B cell (primary cell): ENCODE measurements at regions not wholly inside any gene's neighbourhood (a gene's known extent, or its start where the extent isn't known, plus 50 kb on each side); places are given as distances from the start of the nearest gene placed in this dataset.

Experiments
- ATAC-seq: fragments of 200-7000 bp; cut with Tn5 transposase; one replicate; pipeline ENCODE4 v1.10.0; 2021; ENCODE audit warnings: low read depth, mild to moderate bottlenecking, moderate number of reproducible peaks, moderate library complexity
- CTCF ChIA-PET: fragments of 350-600 bp; sonication (Branson Sonifier 250); formaldehyde crosslinking; loops from one replicate; lab custom pipeline; 2021; ENCODE audit warnings: antibody characterized with exemption, inconsistent platforms; lab: Charles Lee
- POLR2A ChIA-PET: fragments of 350-600 bp; sonication (Branson Sonifier 250); formaldehyde crosslinking; loops from one replicate; lab custom pipeline; 2021; ENCODE audit warnings: antibody characterized with exemption; lab: Charles Lee
- DNase-seq: peaks from one replicate; pipeline ENCODE4 v3.0.0; 2013
- H2AFZ ChIP-seq: 2 replicates; pipeline ENCODE4 v1.6.1; 2012; ENCODE audit warnings: mild to moderate bottlenecking, low read depth, low read length; ENCODE audit not compliant: insufficient read depth, poor library complexity, severe bottlenecking
- H3K27ac ChIP-seq, 2 donors: 1 replicate in 1 of 2; 2 replicates in 1 of 2; pipeline ENCODE4 v1.5.1; 2012 to 2013; ENCODE audit warnings: low read length in 2 of 2, mild to moderate bottlenecking in 2 of 2, moderate library complexity in 1 of 2
- H3K27me3 ChIP-seq, 4 experiments: fragments of 200-600 bp in 1 of 4; sonication (generic) in 1 of 4; replicated peaks in 1 of 4; 1 replicate in 2 of 4; 2 replicates in 2 of 4; pipeline versions ENCODE4 v1.6.1 to v1.7.0; 2013 to 2016; ENCODE audit warnings: low read length in 3 of 4, mild to moderate bottlenecking in 2 of 4, mixed read lengths in 1 of 4, moderate library complexity in 1 of 4; ENCODE audit not compliant: insufficient read depth in 4 of 4, control insufficient read depth in 3 of 4; ENCODE audit errors: control extremely low read depth in 1 of 4
- H3K36me3 ChIP-seq, 2 experiments: replicated peaks in 1 of 2; 1 replicate in 1 of 2; 2 replicates in 1 of 2; pipeline versions ENCODE4 v1.6.1 to v1.7.1; 2013; ENCODE audit warnings: low read length in 1 of 2; ENCODE audit not compliant: insufficient read depth in 2 of 2, control insufficient read depth in 1 of 2; ENCODE audit errors: control extremely low read depth in 1 of 2, extremely low read depth in 1 of 2
- H3K4me1 ChIP-seq, 2 donors: fragments of 200-600 bp in 1 of 2; sonication (generic) in 1 of 2; 1 replicate in 1 of 2; 2 replicates in 1 of 2; pipeline versions ENCODE4 v1.5.1 to v1.6.1; 2013 to 2017; ENCODE audit warnings: low read length in 2 of 2; ENCODE audit not compliant: control insufficient read depth in 2 of 2, insufficient read depth in 2 of 2
- H3K4me2 ChIP-seq: replicated peaks from 2 replicates; pipeline ENCODE3; 2012; ENCODE audit warnings: mild to moderate bottlenecking, low read depth, low read length; ENCODE audit not compliant: poor library complexity, severe bottlenecking
- H3K4me3 ChIP-seq, 5 experiments: fragments of 200-600 bp in 1 of 5; sonication (generic) in 1 of 5; 1 replicate in 3 of 5; 2 replicates in 2 of 5; pipeline versions ENCODE4 v1.5.1 to v1.7.0; 2011 to 2016; ENCODE audit warnings: low read length in 4 of 5, mild to moderate bottlenecking in 4 of 5, low read depth in 2 of 5, control low read depth in 1 of 5, moderate library complexity in 1 of 5; ENCODE audit not compliant: insufficient read depth in 1 of 5; ENCODE audit errors: control extremely low read depth in 1 of 5, extremely low read depth in 1 of 5
- H3K79me2 ChIP-seq: fragments of 200-600 bp; sonication (generic); one replicate; pipeline ENCODE4 v1.6.0; 2016; ENCODE audit warnings: low read length; ENCODE audit not compliant: control insufficient read depth, insufficient read depth
- H3K9ac ChIP-seq: fragments of 200-600 bp; sonication (generic); 2 replicates; pipeline ENCODE4 v1.6.1; 2017; ENCODE audit warnings: mild to moderate bottlenecking, low read length, moderate library complexity
- H3K9me3 ChIP-seq, 3 donors: one replicate each; pipeline versions ENCODE4 v1.6.1 to v1.7.1; 2013; ENCODE audit warnings: low read length in 2 of 3; ENCODE audit not compliant: control insufficient read depth in 2 of 3, insufficient read depth in 1 of 3; ENCODE audit errors: control extremely low read depth in 1 of 3
- H4K20me1 ChIP-seq: 2 replicates; pipeline ENCODE4 v1.6.0; 2012; ENCODE audit warnings: mild to moderate bottlenecking, low read length; ENCODE audit not compliant: insufficient read depth, control insufficient read depth, poor library complexity, severe bottlenecking
- H3K27ac Mint-ChIP-seq: one replicate; pipeline ENCODE4 v1.8.0; 2021; ENCODE audit warnings: mixed read lengths
- H3K27me3 Mint-ChIP-seq: one replicate; pipeline ENCODE4 v1.8.0; 2021; ENCODE audit warnings: mixed read lengths
- H3K4me1 Mint-ChIP-seq: one replicate; pipeline ENCODE4 v1.8.0; 2021; ENCODE audit warnings: mixed read lengths
- H3K4me3 Mint-ChIP-seq: one replicate; pipeline ENCODE4 v1.8.0; 2021; ENCODE audit warnings: mixed read lengths
- H3K9me3 Mint-ChIP-seq: one replicate; pipeline ENCODE4 v1.8.0; 2022; ENCODE audit warnings: mixed read lengths; ENCODE audit not compliant: insufficient read depth
- CTCF ChIP-seq: fragments of 200-600 bp; IDR thresholded peaks from one replicate; pipeline ENCODE4 v1.8.0; 2022; ENCODE audit warnings: antibody characterized with exemption, mild to moderate bottlenecking
- EZH2 ChIP-seq: IDR thresholded peaks from 2 replicates; pipeline ENCODE4 v1.6.1; 2012; ENCODE audit warnings: borderline replicate concordance, low read depth, mild to moderate bottlenecking, moderate library complexity, low read length; ENCODE audit not compliant: insufficient read depth, poor library complexity, severe bottlenecking
- WGBS: methylation state at CpG from one replicate; pipeline ENCODE4 v1.1.5; 2013; ENCODE audit warnings: missing lambda C conversion rate; ENCODE audit not compliant: insufficient coverage; 5-methylcytosine and 5-hydroxymethylcytosine counted together
- intact Hi-C: fragments of 100-400 bp; cut with micrococcal nuclease; formaldehyde crosslinking; loops from one replicate; pipeline ENCODE4 v1.10.0; 2022

- H3K9ac ChIP-seq: no peak overlapping the region
- ATAC-seq: no peak
- Mint-ChIP-seq H3K4me3 (no peak overlapping the region), H3K9me3 (no peaks in the 10 kb centered on the region), H3K27ac (no peak overlapping the region), H3K27me3 (no peaks in the 10 kb centered on the region), H3K4me1 (no peaks in the 10 kb centered on the region)
- DNase-seq: no peak
- POLR2A ChIA-PET: no interaction called here
- intact Hi-C loops: no loop called here
- no peak overlapping the region for H3K27ac ChIP-seq
- H3K4me2 ChIP-seq: no peak overlapping the region
- no peak overlapping the region for H3K4me3 ChIP-seq
- 77% methylated on average over 1 of the region's 2 CpGs for WGBS
- H3K79me2 ChIP-seq: no peaks in the 10 kb centered on the region
- TF ChIP-seq EZH2 (no peak), CTCF (no peak)
- CTCF ChIA-PET: interaction anchor here (0.7 kb wide), 1 partner anchor 598 kb away, joined by 4 read pairs; no protein-coding TSS in a partner anchor
- H4K20me1 ChIP-seq: no peaks in the 10 kb centered on the region
- no peaks in the 10 kb centered on the region for H3K9me3 ChIP-seq
- no peak overlapping the region for H2AFZ ChIP-seq
- no peaks in the 10 kb centered on the region for H3K36me3 ChIP-seq
- no peaks in the 10 kb centered on the region for H3K4me1 ChIP-seq
- no peaks in the 10 kb centered on the region for H3K27me3 ChIP-seq
Measured at GRCh38 chr13:79745081-79745480, 264.1 kb downstream of the NDFIP2 start.

GRCh38 chr13:79742923-79743322 is 262.0 kb downstream of the NDFIP2 start:
- Histone ChIP-seq H4K20me1 (no peaks in the 10 kb centered on the region), H3K79me2 (no peaks in the 10 kb centered on the region), H3K27ac (no peak overlapping the region), H2AFZ (no peak overlapping the region), H3K27me3 (peaks cover 0 to 3% (median 0%) of the 10 kb centered on the region in 4 experiments), H3K9me3 (no peaks in the 10 kb centered on the region), H3K4me1 (no peaks in the 10 kb centered on the region), H3K4me3 (no peak overlapping the region), H3K9ac (no peak overlapping the region), H3K36me3 (no peaks in the 10 kb centered on the region), H3K4me2 (no peak overlapping the region)
- WGBS: 94% methylated on average over 3 of the region's 3 CpGs
- Mint-ChIP-seq H3K4me1 (no peaks in the 10 kb centered on the region), H3K27me3 (no peaks in the 10 kb centered on the region), H3K4me3 (no peak overlapping the region), H3K9me3 (no peaks in the 10 kb centered on the region), H3K27ac (no peak overlapping the region)
- DNase-seq (no peak), ATAC-seq (no peak)
- TF ChIP-seq EZH2 (no peak), CTCF (no peak)
- CTCF ChIA-PET: no interaction called here
- intact Hi-C loops: no loop called here
- POLR2A ChIA-PET: no interaction called here
